ENCODE measurements at regions not wholly inside any gene's neighbourhood (a gene's known extent, or its start where the extent isn't known, plus 50 kb on each side); places are given as distances from the start of the nearest gene placed in this dataset.
A peak's percentile ranks its signal among the peaks of the same experiment; 100 is the strongest.

DNA sequence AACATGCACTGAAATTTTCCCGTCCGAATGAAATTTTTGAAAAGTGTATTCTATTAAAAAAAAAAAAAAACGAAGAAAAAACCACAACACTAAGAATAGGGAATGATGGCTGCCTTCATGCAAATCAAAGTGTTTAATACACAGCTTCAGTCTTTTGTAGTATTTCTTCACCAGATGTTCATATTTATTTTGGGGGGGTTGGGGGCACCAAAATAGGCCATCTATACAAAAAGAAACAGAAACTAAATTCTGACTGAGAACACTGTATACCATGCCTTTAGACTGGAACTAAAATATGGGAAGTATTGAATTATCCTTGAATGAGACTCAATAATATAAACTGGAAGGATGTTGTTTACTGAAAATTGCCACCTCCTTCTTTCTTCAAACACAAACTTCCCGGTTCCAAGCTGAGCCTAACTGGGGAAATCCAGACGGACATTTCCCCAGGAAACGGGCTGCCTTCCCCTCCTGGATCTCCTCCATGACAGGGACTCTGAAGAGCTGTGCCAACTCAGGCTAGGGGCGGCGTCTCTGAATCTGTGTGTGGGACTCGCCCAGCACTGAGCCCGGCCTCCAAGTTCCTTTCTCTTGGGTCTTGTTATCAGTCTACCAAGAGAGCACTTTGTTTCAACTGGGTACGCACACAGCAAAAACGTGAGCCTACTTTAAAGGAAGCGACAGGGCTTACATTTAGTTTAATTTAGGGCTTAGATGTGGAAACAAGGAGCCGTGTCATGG lies 511.3 kb upstream of the ADAMTS16 start:
- H3K27ac Mint-ChIP-seq (ENCODE audit: unreplicated experiment) = no peak overlapping the region
- peaks cover 17% of the 10 kb centered on the region for H3K4me1 Mint-ChIP-seq (ENCODE audit: low read depth, unreplicated experiment)
- TF ChIP-seq CTCF (IDR thresholded peaks at IDR 0.05; ENCODE audit: partially characterized antibody, unreplicated experiment) = no peak
- peaks cover 2% of the 10 kb centered on the region for H3K9me3 Mint-ChIP-seq (ENCODE audit: unreplicated experiment)
- no peaks in the 10 kb centered on the region for H3K27me3 Mint-ChIP-seq (ENCODE audit: unreplicated experiment)
- H3K36me3 Mint-ChIP-seq (ENCODE audit: unreplicated experiment) = no peaks in the 10 kb centered on the region
- DNase-seq = no peak
- no peak overlapping the region for H3K4me3 Mint-ChIP-seq (ENCODE audit: unreplicated experiment)

DNA sequence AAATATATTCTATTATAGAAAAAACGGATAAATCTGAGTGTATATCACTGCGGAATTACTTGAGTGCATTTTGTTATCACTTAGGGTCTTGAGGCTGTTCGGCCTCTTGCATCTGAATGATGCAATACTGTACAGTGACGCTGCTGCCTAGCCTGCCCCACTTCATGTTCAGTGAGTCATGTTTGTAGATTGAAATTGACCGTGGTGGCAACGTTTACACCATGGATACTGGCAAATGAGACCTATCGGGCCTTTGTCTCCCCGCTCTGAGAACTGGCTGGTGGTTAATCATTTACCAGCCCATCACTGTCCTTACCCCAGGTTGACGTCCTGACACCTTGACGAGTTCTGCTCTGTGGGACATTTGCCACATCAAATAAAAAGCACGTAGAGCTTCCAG lies 510.1 kb upstream of the ADAMTS16 start:
- no peaks in the 10 kb centered on the region for H3K27me3 Mint-ChIP-seq (ENCODE audit: unreplicated experiment)
- TF ChIP-seq CTCF (IDR thresholded peaks at IDR 0.05; ENCODE audit: partially characterized antibody, unreplicated experiment) = no peak
- DNase-seq = no peak
- peaks cover 24% of the 10 kb centered on the region for H3K4me1 Mint-ChIP-seq (ENCODE audit: low read depth, unreplicated experiment)
- no peaks in the 10 kb centered on the region for H3K36me3 Mint-ChIP-seq (ENCODE audit: unreplicated experiment)
- no peak overlapping the region for H3K4me3 Mint-ChIP-seq (ENCODE audit: unreplicated experiment)
- peaks cover 2% of the 10 kb centered on the region for H3K9me3 Mint-ChIP-seq (ENCODE audit: unreplicated experiment)
- no peak overlapping the region for H3K27ac Mint-ChIP-seq (ENCODE audit: unreplicated experiment)

GRCh38 chr5:4634342-4634741 lies 505.8 kb upstream of the ADAMTS16 start:
- peaks cover 2% of the 10 kb centered on the region for H3K9me3 Mint-ChIP-seq (ENCODE audit: unreplicated experiment)
- no peaks in the 10 kb centered on the region for H3K27me3 Mint-ChIP-seq (ENCODE audit: unreplicated experiment)
- no peak overlapping the region for H3K4me3 Mint-ChIP-seq (ENCODE audit: unreplicated experiment)
- no peak for DNase-seq
- no peak overlapping the region for H3K27ac Mint-ChIP-seq (ENCODE audit: unreplicated experiment)
- no peak for TF ChIP-seq CTCF (IDR thresholded peaks at IDR 0.05; ENCODE audit: partially characterized antibody, unreplicated experiment)
- H3K4me1 Mint-ChIP-seq (ENCODE audit: low read depth, unreplicated experiment) = peaks cover 20% of the 10 kb centered on the region
- H3K36me3 Mint-ChIP-seq (ENCODE audit: unreplicated experiment) = no peaks in the 10 kb centered on the region

DNA sequence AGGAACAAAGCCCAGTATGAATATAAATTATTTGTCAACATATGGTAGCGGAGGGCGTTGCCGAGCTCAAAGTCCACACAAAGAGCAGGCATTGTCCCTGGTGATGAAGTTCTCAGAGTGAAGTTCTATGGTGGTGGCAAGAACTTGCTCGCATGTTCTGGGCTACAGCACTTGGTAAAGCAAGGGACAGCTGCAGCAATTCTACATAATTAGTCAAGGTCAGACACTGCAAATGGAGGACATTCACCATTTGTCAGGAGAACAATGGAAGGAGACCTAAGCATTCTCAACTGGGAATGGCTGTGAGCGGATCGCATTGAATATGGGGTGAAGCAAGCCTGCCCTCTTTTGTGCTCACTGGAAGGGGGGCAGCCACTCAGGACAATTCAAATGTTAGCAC lies 503.8 kb upstream of the ADAMTS16 start:
- TF ChIP-seq CTCF (IDR thresholded peaks at IDR 0.05; ENCODE audit: partially characterized antibody, unreplicated experiment) = no peak
- DNase-seq = no peak
- Mint-ChIP-seq H3K4me1 (ENCODE audit: low read depth, unreplicated experiment) (peaks cover 23% of the 10 kb centered on the region), H3K27me3 (ENCODE audit: unreplicated experiment) (no peaks in the 10 kb centered on the region), H3K36me3 (ENCODE audit: unreplicated experiment) (no peaks in the 10 kb centered on the region), H3K4me3 (ENCODE audit: unreplicated experiment) (no peak overlapping the region), H3K27ac (ENCODE audit: unreplicated experiment) (peak overlapping the region; percentile 92), H3K9me3 (ENCODE audit: unreplicated experiment) (peaks cover 2% of the 10 kb centered on the region)

DNA sequence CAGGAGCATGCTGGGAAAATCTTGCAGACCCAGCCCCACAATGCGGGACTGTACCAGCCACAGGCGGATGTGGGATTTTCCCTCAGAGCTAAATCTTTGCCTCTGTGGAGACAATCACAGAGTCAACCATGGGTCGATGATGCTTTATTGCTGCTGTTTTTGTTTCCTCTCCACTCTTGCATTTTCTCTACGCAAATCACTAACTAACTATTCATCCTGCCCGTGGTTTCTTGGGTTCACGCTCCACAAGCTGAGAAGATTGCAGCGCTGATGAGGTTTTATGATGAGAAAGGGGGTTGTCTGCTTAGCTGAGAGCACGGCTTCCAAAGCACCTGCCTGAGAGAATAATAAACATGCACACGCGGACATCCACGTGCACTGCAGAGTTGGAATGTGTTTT lies 500.2 kb upstream of the ADAMTS16 start:
- H3K36me3 Mint-ChIP-seq (ENCODE audit: unreplicated experiment) = peaks cover 5% of the 10 kb centered on the region
- peaks cover 17% of the 10 kb centered on the region for H3K4me1 Mint-ChIP-seq (ENCODE audit: low read depth, unreplicated experiment)
- no peak overlapping the region for H3K27ac Mint-ChIP-seq (ENCODE audit: unreplicated experiment)
- H3K9me3 Mint-ChIP-seq (ENCODE audit: unreplicated experiment) = peaks cover 4% of the 10 kb centered on the region
- TF ChIP-seq CTCF (IDR thresholded peaks at IDR 0.05; ENCODE audit: partially characterized antibody, unreplicated experiment) = no peak
- no peak overlapping the region for H3K4me3 Mint-ChIP-seq (ENCODE audit: unreplicated experiment)
- H3K27me3 Mint-ChIP-seq (ENCODE audit: unreplicated experiment) = no peaks in the 10 kb centered on the region
- DNase-seq = no peak

Measured in glutamatergic neuron (in vitro differentiated cells).